ENCODE measurements at regions not wholly inside any gene's neighbourhood (a gene's known extent, or its start where the extent isn't known, plus 50 kb on each side); places are given as distances from the start of the nearest gene placed in this dataset.

- no peak for TF ChIP-seq CTCF (IDR thresholded peaks at IDR 0.05)
- TF ChIP-seq POLR2A (IDR thresholded peaks at IDR 0.05): no peak
Observed at GRCh38 chr4:111652236-111652635, 493.0 kb upstream of the FAM241A start.
